CD4-positive, alpha-beta T cell treated with Interleukin-6 for 4 hours (primary cell): ENCODE measurements at regions not wholly inside any gene's neighbourhood (a gene's known extent, or its start where the extent isn't known, plus 50 kb on each side); places are given as distances from the start of the nearest gene placed in this dataset.
"Not testable (repeated sequence)": the region's sequence is repeated elsewhere in the genome, so short reads cannot be mapped to it uniquely, and the experiment has no call there.

Experiments used
- DNase-seq: peaks from one replicate; pipeline ENCODE4 v3.0.0-alpha.2; 2020; ENCODE audit warnings: mixed read lengths

- DNase-seq: no peak
Measured at GRCh38 chr5:108524564-108524963, 142.7 kb upstream of the FBXL17 start.

DNA sequence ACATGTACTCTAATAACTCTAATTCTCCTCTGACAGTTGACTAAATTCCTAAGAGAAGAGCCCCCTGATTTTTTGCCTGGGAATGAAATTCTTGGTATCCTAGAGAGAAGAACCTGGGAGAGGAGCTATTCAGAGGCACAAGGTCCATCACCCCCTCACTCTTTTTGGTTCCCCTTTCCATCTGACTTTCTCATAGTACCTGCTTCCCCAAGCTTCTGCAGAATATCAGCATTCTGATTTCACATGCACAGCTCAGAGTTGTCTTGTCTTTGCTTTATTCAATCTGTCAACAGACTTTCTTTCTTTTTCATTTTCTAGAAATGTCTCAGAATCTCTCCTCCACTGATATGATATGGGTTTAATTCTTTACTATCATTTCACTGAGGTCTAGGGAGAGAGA lies 141.5 kb upstream of the FBXL17 start:
- no peak for DNase-seq

GRCh38 chr5:108521841-108522506 lies 140.1 kb upstream of the FBXL17 start:
- no peak for DNase-seq

GRCh38 chr5:108521011-108521700 lies 139.3 kb upstream of the FBXL17 start:
- no peak for DNase-seq

GRCh38 chr5:108516785-108517184 lies 134.9 kb upstream of the FBXL17 start:
- DNase-seq: no peak

GRCh38 chr5:108515517-108516105 lies 133.7 kb upstream of the FBXL17 start:
- DNase-seq: no peak

DNA sequence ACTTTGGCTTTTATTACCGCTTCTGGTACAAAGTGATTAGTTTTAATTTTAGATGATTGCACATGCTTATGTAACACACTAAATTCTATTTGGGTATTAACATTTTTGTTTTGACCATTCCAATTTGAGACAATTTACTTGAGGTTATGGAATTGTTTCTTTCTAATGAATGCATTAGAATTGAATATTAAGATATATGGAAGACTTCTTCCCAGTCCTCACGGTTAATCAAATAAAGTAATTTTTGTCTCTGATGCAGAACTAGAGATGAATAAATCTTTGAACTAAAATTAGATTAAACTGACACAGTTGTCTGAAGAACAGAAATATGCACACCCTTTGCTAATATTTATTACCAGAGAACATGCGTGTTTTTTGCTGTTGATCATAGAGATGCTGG lies 127.1 kb upstream of the FBXL17 start:
- DNase-seq: no peak

DNA sequence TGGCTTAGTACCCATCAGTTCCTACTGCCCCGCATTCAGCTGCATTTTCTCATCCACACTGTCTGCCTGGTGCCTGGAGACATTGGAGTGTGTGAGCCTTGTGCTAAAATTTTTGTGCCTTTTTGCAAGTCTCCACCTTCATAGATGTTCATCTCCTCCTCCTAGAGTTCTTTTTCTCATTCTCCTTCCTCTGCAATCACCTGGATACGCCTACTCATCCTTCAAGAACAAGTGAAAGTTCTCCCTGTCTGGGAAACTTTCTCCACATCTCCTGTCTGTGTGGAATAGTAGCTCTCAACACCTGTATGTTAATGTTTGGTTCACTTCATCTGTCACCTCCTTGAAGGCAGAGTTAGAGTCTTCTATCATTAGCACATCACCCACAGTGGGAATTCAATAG lies 125.7 kb upstream of the FBXL17 start:
- DNase-seq: no peak

- DNase-seq: no peak
Measured at GRCh38 chr5:108505608-108506007, 123.7 kb upstream of the FBXL17 start.

GRCh38 chr5:108504974-108505373 lies 123.1 kb upstream of the FBXL17 start:
- DNase-seq: no peak

DNA sequence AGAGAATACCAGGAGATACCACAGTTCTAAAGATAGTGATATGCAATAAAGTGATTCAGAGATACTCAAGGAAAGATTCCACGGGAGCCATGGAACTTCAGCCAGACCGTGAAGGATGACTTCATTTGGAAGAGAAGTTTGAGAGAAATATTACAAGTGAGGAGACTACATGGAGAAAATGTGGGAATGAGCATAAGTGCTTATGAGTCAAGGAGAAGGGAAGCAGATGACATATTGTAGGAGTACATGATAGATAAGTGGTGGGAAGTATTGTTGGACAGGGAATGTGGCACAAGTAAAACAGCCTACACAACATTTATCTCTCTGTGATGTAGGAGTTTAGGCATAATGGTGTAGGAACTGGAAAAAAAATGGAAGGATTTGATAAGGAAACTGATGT lies 122.1 kb upstream of the FBXL17 start:
- no peak for DNase-seq

DNA sequence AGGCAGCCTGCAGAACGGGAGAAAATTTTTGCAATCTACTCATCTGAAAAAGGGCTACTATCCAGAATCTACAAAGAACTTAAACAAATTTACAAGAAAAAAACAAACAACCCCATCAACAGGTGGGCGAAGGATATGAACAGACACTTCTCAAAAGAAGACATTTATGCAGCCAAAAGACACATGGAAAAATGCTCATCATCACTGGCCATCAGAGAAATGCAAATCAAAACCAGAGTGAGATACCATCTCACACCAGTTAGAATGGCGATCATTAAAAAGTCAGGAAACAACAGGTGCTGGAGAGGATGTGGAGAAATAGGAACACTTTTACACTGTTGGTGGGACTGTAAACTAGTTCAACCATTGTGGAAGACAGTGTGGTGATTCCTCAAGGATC lies 113.7 kb upstream of the FBXL17 start:
- not testable (repeated sequence) for DNase-seq

GRCh38 chr5:108487951-108488350 lies 106.1 kb upstream of the FBXL17 start:
- no peak for DNase-seq

GRCh38 chr5:108484035-108484434 lies 102.1 kb upstream of the FBXL17 start:
- no peak for DNase-seq

- DNase-seq: no peak
Measured at GRCh38 chr5:108481355-108481931, 99.5 kb upstream of the FBXL17 start.

- DNase-seq: no peak
Measured at GRCh38 chr5:108472237-108472636, 90.3 kb upstream of the FBXL17 start.

DNA sequence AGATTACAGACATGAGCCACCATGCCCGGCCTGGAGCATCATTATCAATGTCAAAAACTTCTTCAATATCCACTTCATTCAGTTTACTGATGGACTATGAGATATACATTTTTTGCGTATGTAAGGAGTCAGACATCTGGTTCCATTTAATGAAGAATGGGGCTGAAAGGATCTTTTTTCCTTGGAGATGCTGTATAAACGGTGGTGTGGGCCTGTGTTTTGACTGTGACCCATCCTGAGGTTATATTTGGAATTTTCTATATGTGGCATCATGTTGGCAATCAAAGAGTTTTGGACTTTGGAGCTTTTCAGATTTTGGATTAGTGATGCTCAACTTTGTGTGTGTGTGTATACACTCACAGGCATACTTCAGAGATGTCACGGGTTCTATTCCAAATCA lies 85.7 kb upstream of the FBXL17 start:
- no peak for DNase-seq

GRCh38 chr5:108461628-108462367 lies 79.9 kb upstream of the FBXL17 start:
- DNase-seq: no peak

- DNase-seq: no peak
Measured at GRCh38 chr5:108459769-108460168, 77.9 kb upstream of the FBXL17 start.

DNA sequence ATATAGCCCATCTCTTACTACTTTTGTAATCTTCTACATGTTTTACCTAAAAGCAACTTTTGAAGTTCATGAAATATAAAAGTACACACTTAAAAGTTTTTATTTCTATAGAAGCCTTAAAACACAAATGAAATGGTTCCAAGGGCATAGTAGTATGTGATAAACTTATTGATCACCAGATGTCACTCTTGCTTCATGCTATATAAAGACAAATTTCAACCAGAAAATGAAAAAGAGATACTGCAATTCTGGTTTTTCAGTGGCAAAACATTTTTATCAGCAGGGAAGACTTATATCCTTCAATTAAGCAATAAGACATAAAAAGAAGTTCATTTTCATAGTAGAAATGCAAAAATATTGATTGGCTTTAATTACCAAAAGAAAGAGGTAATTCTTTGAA lies 69.4 kb upstream of the FBXL17 start:
- DNase-seq: no peak

DNA sequence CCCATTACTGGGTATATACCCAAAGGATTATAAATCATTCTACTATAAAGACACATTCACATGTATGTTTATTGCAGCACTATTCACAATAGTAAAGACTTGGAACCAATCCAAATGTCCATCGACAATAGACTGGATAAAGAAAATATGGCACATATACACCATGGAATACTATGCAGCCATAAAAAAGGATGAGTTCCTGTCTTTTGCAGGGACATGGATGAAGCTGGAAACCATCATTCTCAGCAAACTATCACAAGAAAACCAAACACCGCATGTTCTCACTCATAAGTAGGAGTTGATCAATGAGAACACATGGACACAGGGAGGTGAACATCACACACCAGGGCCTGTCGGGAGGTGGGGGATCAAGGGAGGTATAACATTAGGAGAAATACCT lies 62.2 kb upstream of the FBXL17 start:
- not testable (repeated sequence) for DNase-seq

DNA sequence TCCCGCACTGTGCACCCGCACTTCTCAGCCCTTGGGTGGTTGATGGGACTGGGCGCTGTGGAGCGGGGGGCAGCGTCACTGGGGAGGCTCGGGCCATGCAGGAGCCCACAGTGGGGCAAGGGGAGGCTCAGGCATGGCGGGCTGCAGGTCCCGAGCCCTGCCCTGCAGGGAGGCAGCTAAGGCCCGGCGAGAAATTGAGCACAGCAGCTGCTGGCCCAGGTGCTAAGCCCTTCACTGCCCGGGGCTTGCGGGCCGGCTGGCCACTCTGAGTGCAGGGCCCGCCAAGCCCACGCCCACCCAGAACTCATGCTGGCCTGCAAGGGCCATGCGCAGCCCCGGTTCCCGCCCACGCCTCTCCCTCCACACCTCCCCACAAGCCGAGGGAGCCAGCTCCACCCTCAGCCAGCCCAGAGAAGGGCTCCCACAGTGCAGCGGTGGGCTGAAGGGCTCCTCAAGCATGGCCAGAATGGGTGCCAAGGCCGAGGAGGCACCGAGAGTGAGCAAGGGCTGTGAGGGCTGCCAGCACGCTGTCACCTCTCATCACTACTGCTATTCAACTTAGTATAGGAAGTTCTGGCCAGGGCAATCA lies 60.3 kb upstream of the FBXL17 start:
- not testable (repeated sequence) for DNase-seq

DNA sequence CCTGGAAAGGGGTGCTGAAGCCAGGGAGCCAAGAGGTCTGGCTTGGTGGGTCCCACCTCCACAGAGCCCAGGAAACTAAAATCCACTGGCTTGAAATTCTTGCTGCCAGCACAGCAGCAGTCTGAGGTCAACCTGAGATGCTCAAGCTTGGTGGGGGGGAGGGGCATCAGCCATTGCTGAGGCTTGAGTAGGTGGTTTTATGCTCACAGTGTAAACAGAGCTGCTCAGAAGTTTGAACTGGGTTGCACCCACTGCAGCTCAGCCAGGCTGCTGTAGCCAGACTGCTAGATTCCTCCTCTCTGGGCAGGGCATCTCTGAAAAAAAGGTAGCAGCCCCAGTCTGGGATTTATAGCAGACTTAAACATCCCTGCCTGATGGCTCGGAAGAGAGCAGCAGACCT lies 55.5 kb upstream of the FBXL17 start:
- DNase-seq: no peak
